ENCODE measurements at regions not wholly inside any gene's neighbourhood (a gene's known extent, or its start where the extent isn't known, plus 50 kb on each side); places are given as distances from the start of the nearest gene placed in this dataset.

GRCh38 chr9:109973336-109973735 is 193.3 kb downstream of the PALM2AKAP2 start:
- no peak for TF ChIP-seq CTCF (IDR thresholded peaks at IDR 0.05)
- no peak for TF ChIP-seq EP300 (IDR thresholded peaks at IDR 0.05)
